Common myeloid progenitor, CD34-positive (primary cell): ENCODE measurements at regions not wholly inside any gene's neighbourhood (a gene's known extent, or its start where the extent isn't known, plus 50 kb on each side); places are given as distances from the start of the nearest gene placed in this dataset.

Experiments used
- CTCF ChIA-PET: fragments of 350-600 bp; sonication (Branson Sonifier 250); formaldehyde crosslinking; loops from one replicate; lab custom pipeline; 2021; ENCODE audit warnings: antibody characterized with exemption; lab: Charles Lee
- POLR2A ChIA-PET: fragments of 350-600 bp; sonication (Branson Sonifier 250); formaldehyde crosslinking; loops from one replicate; lab custom pipeline; 2021; ENCODE audit warnings: antibody characterized with exemption; lab: Charles Lee
- DNase-seq, 3 donors: peaks; one replicate each; pipeline versions ENCODE4 v3.0.0 to v3.0.0-alpha.2; 2013
- H3K27ac ChIP-seq, 2 experiments: 1 replicate in 1 of 2; 2 replicates in 1 of 2; pipeline ENCODE4 v1.7.0; 2013; ENCODE audit warnings: inconsistent platforms in 2 of 2, low read length in 2 of 2, mild to moderate bottlenecking in 2 of 2, low read depth in 1 of 2, moderate library complexity in 1 of 2; ENCODE audit not compliant: severe bottlenecking in 2 of 2, insufficient read depth in 1 of 2, poor library complexity in 1 of 2
- H3K27me3 ChIP-seq, 5 experiments: replicated peaks in 2 of 5; 1 replicate in 3 of 5; 2 replicates in 2 of 5; pipeline versions ENCODE4 v1.6.1 to v1.7.0; 2013; ENCODE audit warnings: low read length in 4 of 5, mild to moderate bottlenecking in 2 of 5, moderate library complexity in 2 of 5, inconsistent platforms in 1 of 5; ENCODE audit not compliant: insufficient read depth in 5 of 5, control insufficient read depth in 4 of 5
- H3K36me3 ChIP-seq, 4 experiments: 1 replicate in 2 of 4; 2 replicates in 2 of 4; pipeline versions ENCODE4 v1.6.1 to v1.7.0; 2013; ENCODE audit warnings: low read length in 3 of 4, control low read depth in 1 of 4, mild to moderate bottlenecking in 1 of 4; ENCODE audit not compliant: control insufficient read depth in 4 of 4, insufficient read depth in 4 of 4
- H3K4me1 ChIP-seq, 4 experiments: 1 replicate in 3 of 4; 2 replicates in 1 of 4; pipeline versions ENCODE4 v1.6.1 to v1.7.1; 2013; ENCODE audit warnings: low read length in 3 of 4, mild to moderate bottlenecking in 3 of 4, control low read depth in 1 of 4, inconsistent platforms in 1 of 4, moderate library complexity in 1 of 4; ENCODE audit not compliant: control insufficient read depth in 4 of 4, insufficient read depth in 4 of 4; ENCODE audit errors: control extremely low read depth in 1 of 4
- H3K4me3 ChIP-seq, 7 experiments: 1 replicate in 4 of 7; 2 replicates in 3 of 7; pipeline versions ENCODE4 v1.5.1 to v1.7.0; 2013; ENCODE audit warnings: mild to moderate bottlenecking in 7 of 7, low read length in 6 of 7, moderate library complexity in 6 of 7, inconsistent platforms in 2 of 7, low read depth in 2 of 7, control low read depth in 1 of 7; ENCODE audit not compliant: insufficient read depth in 4 of 7, control insufficient read depth in 1 of 7; ENCODE audit errors: extremely low read depth in 1 of 7
- H3K9me3 ChIP-seq, 5 experiments: 1 replicate in 4 of 5; 2 replicates in 1 of 5; pipeline versions ENCODE4 v1.6.1 to v1.7.1; 2013; ENCODE audit warnings: low read length in 4 of 5, mild to moderate bottlenecking in 2 of 5, inconsistent platforms in 1 of 5, low read depth in 1 of 5, moderate library complexity in 1 of 5; ENCODE audit not compliant: control insufficient read depth in 4 of 5, insufficient read depth in 2 of 5; ENCODE audit errors: control extremely low read depth in 1 of 5
- WGBS: methylation state at CpG from one replicate; pipeline ENCODE4 v1.1.5; 2013; ENCODE audit not compliant: insufficient coverage; 5-methylcytosine and 5-hydroxymethylcytosine counted together

- WGBS: 99% methylated on average over 19 of the region's 22 CpGs
- peaks cover 5 to 57% (median 27%) of the 10 kb centered on the region in 5 experiments for H3K27me3 ChIP-seq
- no peaks in the 10 kb centered on the region for H3K4me1 ChIP-seq
- H3K9me3 ChIP-seq: peaks cover 0 to 1% (median 0%) of the 10 kb centered on the region in 5 experiments
- DNase-seq: no peak
- CTCF ChIA-PET: no interaction called here
- POLR2A ChIA-PET: no interaction called here
- H3K4me3 ChIP-seq: no peak overlapping the region
- H3K36me3 ChIP-seq: no peaks in the 10 kb centered on the region
- H3K27ac ChIP-seq: no peak overlapping the region
Observed at GRCh38 chr10:84571146-84571545, 242.8 kb downstream of the CCSER2 start.

- CTCF ChIA-PET: no interaction called here
- Histone ChIP-seq H3K27ac (no peak overlapping the region), H3K4me1 (no peaks in the 10 kb centered on the region), H3K36me3 (no peaks in the 10 kb centered on the region), H3K4me3 (no peak overlapping the region), H3K9me3 (peaks cover 0 to 3% (median 0%) of the 10 kb centered on the region in 5 experiments), H3K27me3 (peaks cover 2 to 33% (median 18%) of the 10 kb centered on the region in 5 experiments)
- no CpG with 5 or more reads among the region's 1 CpG for WGBS
- POLR2A ChIA-PET: no interaction called here
- no peak for DNase-seq
Observed at GRCh38 chr10:84574102-84574501, 245.7 kb downstream of the CCSER2 start.

GRCh38 chr10:84581976-84582375 lies 253.6 kb downstream of the CCSER2 start:
- Histone ChIP-seq H3K36me3 (no peaks in the 10 kb centered on the region), H3K4me3 (no peak overlapping the region), H3K27me3 (peaks cover 2 to 41% (median 10%) of the 10 kb centered on the region in 5 experiments), H3K9me3 (no peaks in the 10 kb centered on the region), H3K4me1 (no peaks in the 10 kb centered on the region), H3K27ac (no peak overlapping the region)
- ChIA-PET CTCF (no interaction called here), POLR2A (no interaction called here)
- 89% methylated on average over 6 of the region's 6 CpGs for whole genome bisulfite sequencing
- DNase-seq: no peak

- Histone ChIP-seq H3K4me3 (no peak overlapping the region), H3K36me3 (no peaks in the 10 kb centered on the region), H3K9me3 (no peaks in the 10 kb centered on the region), H3K27ac (no peak overlapping the region), H3K27me3 (peaks cover 0 to 45% (median 9%) of the 10 kb centered on the region in 5 experiments), H3K4me1 (no peaks in the 10 kb centered on the region)
- ChIA-PET CTCF (no interaction called here), POLR2A (no interaction called here)
- 58% methylated on average over 5 of the region's 5 CpGs for WGBS
- no peak for DNase-seq
Observed at GRCh38 chr10:84583501-84583900, 255.1 kb downstream of the CCSER2 start.

GRCh38 chr10:84587789-84588188 lies 259.4 kb downstream of the CCSER2 start:
- no peak for DNase-seq
- H3K36me3 ChIP-seq: no peaks in the 10 kb centered on the region
- H3K4me1 ChIP-seq: no peaks in the 10 kb centered on the region
- ChIA-PET CTCF (interaction anchor here (1.4 kb wide), 1 partner anchor 37 kb away, joined by 3 read pairs; no protein-coding TSS in a partner anchor), POLR2A (no interaction called here)
- H3K27ac ChIP-seq: no peak overlapping the region
- peaks cover 0 to 36% (median 5%) of the 10 kb centered on the region in 5 experiments for H3K27me3 ChIP-seq
- no peak overlapping the region for H3K4me3 ChIP-seq
- H3K9me3 ChIP-seq: no peaks in the 10 kb centered on the region

GRCh38 chr10:84588426-84588825 lies 260.0 kb downstream of the CCSER2 start:
- H3K27ac ChIP-seq: no peak overlapping the region
- 96% methylated on average over 4 of the region's 5 CpGs for WGBS
- POLR2A ChIA-PET: no interaction called here

GRCh38 chr10:84588971-84589370 lies 260.6 kb downstream of the CCSER2 start:
- Histone ChIP-seq H3K9me3 (no peaks in the 10 kb centered on the region), H3K27me3 (peaks cover 0 to 30% (median 5%) of the 10 kb centered on the region in 5 experiments), H3K36me3 (no peaks in the 10 kb centered on the region), H3K4me1 (no peaks in the 10 kb centered on the region), H3K27ac (no peak overlapping the region), H3K4me3 (no peak overlapping the region)
- no peak for DNase-seq
- WGBS: 80% methylated on average over 2 of the region's 2 CpGs
- ChIA-PET POLR2A (no interaction called here), CTCF (no interaction called here)

More at GRCh38 chr10:84588426-84588825, 260.0 kb downstream of the CCSER2 start:
- H3K4me3 ChIP-seq: no peak overlapping the region
- CTCF ChIA-PET: no interaction called here
- peaks cover 0 to 33% (median 5%) of the 10 kb centered on the region in 5 experiments for H3K27me3 ChIP-seq
- H3K9me3 ChIP-seq: no peaks in the 10 kb centered on the region
- no peaks in the 10 kb centered on the region for H3K4me1 ChIP-seq
- no peak for DNase-seq
- no peaks in the 10 kb centered on the region for H3K36me3 ChIP-seq
